SK-N-SH treated with all-trans-retinoic acid at 6 μM for 48 hours (cell line): ENCODE measurements at regions not wholly inside any gene's neighbourhood (a gene's known extent, or its start where the extent isn't known, plus 50 kb on each side); places are given as distances from the start of the nearest gene placed in this dataset.

Experiments
- ARNTL ChIP-seq: fragments of 450-650 bp; formaldehyde crosslinking; IDR thresholded peaks from 2 replicates; pipeline ENCODE4 v1.5.0; 2020; ENCODE audit warnings: low read depth, mild to moderate bottlenecking, moderate library complexity, borderline replicate concordance
- PPARA ChIP-seq: fragments of 250-450 bp; sonication (Bioruptor Pico); IDR thresholded peaks from 2 replicates; pipeline ENCODE4 v1.5.0; 2020; ENCODE audit warnings: mild to moderate bottlenecking, borderline replicate concordance
- RARB ChIP-seq: fragments of 250-450 bp; sonication (Bioruptor Pico); IDR thresholded peaks from 2 replicates; pipeline ENCODE4 v1.8.0; 2021; ENCODE audit warnings: mild to moderate bottlenecking, moderate library complexity
- SNAI2 ChIP-seq: fragments of 250-450 bp; sonication (Bioruptor Pico); IDR thresholded peaks from 2 replicates; pipeline ENCODE4 v1.5.0; 2020; ENCODE audit warnings: mild to moderate bottlenecking, moderate library complexity
- TOX ChIP-seq: fragments of 250-450 bp; sonication (Bioruptor Pico); IDR thresholded peaks from 2 replicates; pipeline ENCODE4 v1.8.0; 2021; ENCODE audit warnings: mild to moderate bottlenecking, moderate library complexity, borderline replicate concordance
- ZC3H10 ChIP-seq: fragments of 250-450 bp; sonication (Bioruptor Pico); IDR thresholded peaks from 2 replicates; pipeline ENCODE4 v1.5.1; 2021; ENCODE audit warnings: mild to moderate bottlenecking, moderate library complexity
- ZFP3 ChIP-seq: fragments of 250-450 bp; sonication (Bioruptor Pico); IDR thresholded peaks from 2 replicates; pipeline ENCODE4 v1.5.0; 2020; ENCODE audit warnings: mild to moderate bottlenecking, moderate library complexity
- ZFP30 ChIP-seq: fragments of 450-650 bp; formaldehyde crosslinking; IDR thresholded peaks from 2 replicates; pipeline ENCODE4 v1.5.0; 2022; ENCODE audit warnings: mild to moderate bottlenecking, moderate library complexity
- TF ChIP-seq, protein P1 (sequence below): fragments of 250-450 bp; sonication (Bioruptor Pico); IDR thresholded peaks from 2 replicates; pipeline ENCODE4 v1.5.0; 2020; ENCODE audit warnings: mild to moderate bottlenecking, moderate library complexity
- TF ChIP-seq, protein P2 (sequence below): fragments of 250-450 bp; sonication (Bioruptor Pico); IDR thresholded peaks from 2 replicates; pipeline ENCODE4 v1.8.0; 2021; ENCODE audit warnings: low read depth, mild to moderate bottlenecking, moderate library complexity, borderline replicate concordance
- TF ChIP-seq, protein P3 (sequence below): fragments of 250-450 bp; sonication (Bioruptor Pico); IDR thresholded peaks from 2 replicates; pipeline ENCODE4 v1.8.0; 2020; ENCODE audit warnings: mild to moderate bottlenecking, moderate library complexity, borderline replicate concordance
- TF ChIP-seq, protein P4 (sequence below): fragments of 250-450 bp; sonication (Bioruptor Pico); IDR thresholded peaks from 2 replicates; pipeline ENCODE4 v1.5.1; 2020; ENCODE audit warnings: low read depth, mild to moderate bottlenecking, moderate library complexity

DNA sequence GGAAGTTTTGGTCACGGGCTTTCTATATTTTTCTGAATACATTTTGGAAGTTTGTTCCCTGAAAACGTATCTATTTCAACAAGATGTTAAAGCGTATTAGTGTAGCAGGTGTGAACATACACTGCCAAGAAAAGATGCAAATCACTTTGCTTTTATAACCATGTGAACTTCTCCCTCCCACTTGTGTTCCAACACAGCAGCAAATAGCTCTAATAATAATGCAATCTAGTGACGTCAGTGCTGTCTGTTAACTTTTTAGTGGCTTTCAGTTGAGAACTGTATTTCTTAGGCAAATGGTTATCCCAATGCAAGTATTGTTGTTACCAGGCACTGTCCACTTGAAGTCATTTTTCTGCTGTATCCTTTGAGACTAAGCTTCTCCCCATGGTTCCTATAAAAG is 188.4 kb upstream of the IGFBP3 start:
- TF ChIP-seq, protein P1, sequence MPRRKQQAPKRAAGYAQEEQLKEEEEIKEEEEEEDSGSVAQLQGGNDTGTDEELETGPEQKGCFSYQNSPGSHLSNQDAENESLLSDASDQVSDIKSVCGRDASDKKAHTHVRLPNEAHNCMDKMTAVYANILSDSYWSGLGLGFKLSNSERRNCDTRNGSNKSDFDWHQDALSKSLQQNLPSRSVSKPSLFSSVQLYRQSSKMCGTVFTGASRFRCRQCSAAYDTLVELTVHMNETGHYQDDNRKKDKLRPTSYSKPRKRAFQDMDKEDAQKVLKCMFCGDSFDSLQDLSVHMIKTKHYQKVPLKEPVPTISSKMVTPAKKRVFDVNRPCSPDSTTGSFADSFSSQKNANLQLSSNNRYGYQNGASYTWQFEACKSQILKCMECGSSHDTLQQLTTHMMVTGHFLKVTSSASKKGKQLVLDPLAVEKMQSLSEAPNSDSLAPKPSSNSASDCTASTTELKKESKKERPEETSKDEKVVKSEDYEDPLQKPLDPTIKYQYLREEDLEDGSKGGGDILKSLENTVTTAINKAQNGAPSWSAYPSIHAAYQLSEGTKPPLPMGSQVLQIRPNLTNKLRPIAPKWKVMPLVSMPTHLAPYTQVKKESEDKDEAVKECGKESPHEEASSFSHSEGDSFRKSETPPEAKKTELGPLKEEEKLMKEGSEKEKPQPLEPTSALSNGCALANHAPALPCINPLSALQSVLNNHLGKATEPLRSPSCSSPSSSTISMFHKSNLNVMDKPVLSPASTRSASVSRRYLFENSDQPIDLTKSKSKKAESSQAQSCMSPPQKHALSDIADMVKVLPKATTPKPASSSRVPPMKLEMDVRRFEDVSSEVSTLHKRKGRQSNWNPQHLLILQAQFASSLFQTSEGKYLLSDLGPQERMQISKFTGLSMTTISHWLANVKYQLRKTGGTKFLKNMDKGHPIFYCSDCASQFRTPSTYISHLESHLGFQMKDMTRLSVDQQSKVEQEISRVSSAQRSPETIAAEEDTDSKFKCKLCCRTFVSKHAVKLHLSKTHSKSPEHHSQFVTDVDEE (CRISPR knock-in tag): no peak
- TF ChIP-seq, protein P2, sequence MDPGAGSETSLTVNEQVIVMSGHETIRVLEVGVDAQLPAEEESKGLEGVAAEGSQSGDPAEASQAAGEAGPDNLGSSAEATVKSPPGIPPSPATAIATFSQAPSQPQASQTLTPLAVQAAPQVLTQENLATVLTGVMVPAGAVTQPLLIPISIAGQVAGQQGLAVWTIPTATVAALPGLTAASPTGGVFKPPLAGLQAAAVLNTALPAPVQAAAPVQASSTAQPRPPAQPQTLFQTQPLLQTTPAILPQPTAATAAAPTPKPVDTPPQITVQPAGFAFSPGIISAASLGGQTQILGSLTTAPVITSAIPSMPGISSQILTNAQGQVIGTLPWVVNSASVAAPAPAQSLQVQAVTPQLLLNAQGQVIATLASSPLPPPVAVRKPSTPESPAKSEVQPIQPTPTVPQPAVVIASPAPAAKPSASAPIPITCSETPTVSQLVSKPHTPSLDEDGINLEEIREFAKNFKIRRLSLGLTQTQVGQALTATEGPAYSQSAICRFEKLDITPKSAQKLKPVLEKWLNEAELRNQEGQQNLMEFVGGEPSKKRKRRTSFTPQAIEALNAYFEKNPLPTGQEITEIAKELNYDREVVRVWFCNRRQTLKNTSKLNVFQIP (CRISPR knock-in tag): no peak
- TF ChIP-seq, protein P3, sequence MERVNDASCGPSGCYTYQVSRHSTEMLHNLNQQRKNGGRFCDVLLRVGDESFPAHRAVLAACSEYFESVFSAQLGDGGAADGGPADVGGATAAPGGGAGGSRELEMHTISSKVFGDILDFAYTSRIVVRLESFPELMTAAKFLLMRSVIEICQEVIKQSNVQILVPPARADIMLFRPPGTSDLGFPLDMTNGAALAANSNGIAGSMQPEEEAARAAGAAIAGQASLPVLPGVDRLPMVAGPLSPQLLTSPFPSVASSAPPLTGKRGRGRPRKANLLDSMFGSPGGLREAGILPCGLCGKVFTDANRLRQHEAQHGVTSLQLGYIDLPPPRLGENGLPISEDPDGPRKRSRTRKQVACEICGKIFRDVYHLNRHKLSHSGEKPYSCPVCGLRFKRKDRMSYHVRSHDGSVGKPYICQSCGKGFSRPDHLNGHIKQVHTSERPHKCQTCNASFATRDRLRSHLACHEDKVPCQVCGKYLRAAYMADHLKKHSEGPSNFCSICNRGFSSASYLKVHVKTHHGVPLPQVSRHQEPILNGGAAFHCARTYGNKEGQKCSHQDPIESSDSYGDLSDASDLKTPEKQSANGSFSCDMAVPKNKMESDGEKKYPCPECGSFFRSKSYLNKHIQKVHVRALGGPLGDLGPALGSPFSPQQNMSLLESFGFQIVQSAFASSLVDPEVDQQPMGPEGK: no peak
- no peak for TF ChIP-seq ZFP30 (CRISPR knock-in tag)
- no peak for TF ChIP-seq PPARA (CRISPR knock-in tag)
- TF ChIP-seq ARNTL: no peak
- no peak for TF ChIP-seq RARB (CRISPR knock-in tag)
- TF ChIP-seq SNAI2 (CRISPR knock-in tag): no peak
- no peak for TF ChIP-seq TOX (CRISPR knock-in tag)
- TF ChIP-seq ZFP3 (CRISPR knock-in tag): no peak
- TF ChIP-seq ZC3H10 (CRISPR knock-in tag): no peak
- TF ChIP-seq, protein P4, sequence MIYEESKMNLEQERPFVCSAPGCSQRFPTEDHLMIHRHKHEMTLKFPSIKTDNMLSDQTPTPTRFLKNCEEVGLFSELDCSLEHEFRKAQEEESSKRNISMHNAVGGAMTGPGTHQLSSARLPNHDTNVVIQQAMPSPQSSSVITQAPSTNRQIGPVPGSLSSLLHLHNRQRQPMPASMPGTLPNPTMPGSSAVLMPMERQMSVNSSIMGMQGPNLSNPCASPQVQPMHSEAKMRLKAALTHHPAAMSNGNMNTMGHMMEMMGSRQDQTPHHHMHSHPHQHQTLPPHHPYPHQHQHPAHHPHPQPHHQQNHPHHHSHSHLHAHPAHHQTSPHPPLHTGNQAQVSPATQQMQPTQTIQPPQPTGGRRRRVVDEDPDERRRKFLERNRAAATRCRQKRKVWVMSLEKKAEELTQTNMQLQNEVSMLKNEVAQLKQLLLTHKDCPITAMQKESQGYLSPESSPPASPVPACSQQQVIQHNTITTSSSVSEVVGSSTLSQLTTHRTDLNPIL (CRISPR knock-in tag): no peak
